ENCODE measurements at regions not wholly inside any gene's neighbourhood (a gene's known extent, or its start where the extent isn't known, plus 50 kb on each side); places are given as distances from the start of the nearest gene placed in this dataset.

DNA sequence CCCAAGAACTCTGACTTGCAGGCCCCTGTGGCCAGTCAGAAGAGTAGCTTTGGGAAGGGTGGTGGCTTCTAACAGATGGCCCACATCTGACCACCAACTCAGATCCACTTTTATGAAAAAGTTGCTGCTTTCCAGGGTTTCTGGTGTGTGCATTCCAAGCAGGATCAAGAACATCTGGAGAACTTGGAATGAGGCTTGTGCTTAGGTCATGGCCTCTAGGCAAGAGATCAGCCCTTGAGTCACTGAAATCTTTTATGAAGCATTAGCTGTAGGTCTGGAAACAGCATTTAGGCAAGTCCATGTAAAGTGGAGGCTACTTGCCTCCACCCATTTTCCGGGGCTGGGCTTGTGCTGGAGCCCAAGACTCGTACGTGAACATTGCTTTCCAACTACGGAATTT lies 433.3 kb downstream of the SH3GL2 start:
- ATAC-seq, result peak in 1 of 2 donors; percentile 77
- intact Hi-C loops (cut with DNase I), result no loop called here
- no peak for DNase-seq

DNA sequence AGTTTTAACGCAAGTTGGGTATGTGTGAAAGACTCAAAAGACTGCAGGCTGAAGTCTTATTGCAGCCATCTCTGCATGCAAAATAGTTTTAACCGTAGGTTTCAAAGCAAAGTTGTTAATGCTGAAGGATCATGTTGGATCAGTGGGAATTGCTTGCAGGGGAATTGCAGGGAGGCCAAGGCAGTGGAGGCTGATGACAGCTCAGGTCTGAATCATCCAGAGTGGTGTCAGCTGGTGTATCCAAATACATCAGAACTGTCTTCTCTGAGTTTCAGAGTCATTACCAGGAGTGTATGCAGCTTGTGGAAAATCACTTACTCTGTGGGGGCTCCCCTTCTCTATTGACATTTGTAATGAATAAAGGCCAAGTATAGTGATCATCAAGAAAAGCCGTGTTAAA lies 435.7 kb downstream of the SH3GL2 start:
- ATAC-seq (peak in 1 of 2 donors; percentile 91), DNase-seq (no peak)
- intact Hi-C loops (cut with DNase I), result no loop called here

DNA sequence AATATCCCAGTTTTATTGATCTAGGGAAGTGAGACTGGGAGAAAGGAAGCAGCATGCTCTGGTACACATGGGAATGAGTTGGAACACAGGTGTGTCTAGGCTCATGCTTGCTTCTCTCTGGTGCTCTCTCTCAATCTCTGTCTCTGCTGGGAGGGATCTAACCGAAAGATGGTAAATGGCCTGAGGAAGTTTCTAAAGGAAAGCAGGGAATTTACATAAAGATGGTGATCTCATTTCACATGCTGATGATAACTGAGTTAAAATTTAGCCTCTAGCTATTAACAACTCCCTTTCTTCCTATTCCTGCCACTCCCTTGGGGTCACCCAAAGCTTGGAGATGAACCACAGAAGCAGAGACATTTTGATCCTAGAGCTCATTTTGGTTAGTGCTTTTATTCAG lies 436.2 kb downstream of the SH3GL2 start:
- intact Hi-C loops (cut with DNase I), result no loop called here
- DNase-seq, result no peak
- ATAC-seq, result no peak

DNA sequence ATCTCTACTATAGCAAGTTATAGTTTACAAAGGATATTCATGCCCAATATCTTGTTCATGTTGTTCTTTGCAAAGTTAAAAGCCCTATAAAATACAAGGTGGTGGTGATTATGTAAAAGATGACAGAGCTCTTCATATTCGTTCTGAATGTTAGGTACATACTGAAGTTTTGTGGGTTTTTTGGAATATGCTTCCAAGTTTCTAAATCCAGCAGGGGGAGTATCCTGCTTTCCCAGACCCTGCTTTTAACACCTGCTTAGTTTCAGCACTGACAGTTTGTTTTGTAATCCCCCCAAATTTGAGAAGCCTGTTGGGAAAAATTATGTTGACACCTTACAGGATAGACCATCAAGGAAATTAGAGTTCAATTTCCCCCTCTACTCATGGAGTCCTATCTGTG lies 438.3 kb downstream of the SH3GL2 start:
- ATAC-seq (no peak), DNase-seq (no peak)
- intact Hi-C loops (cut with DNase I), result no loop called here

DNA sequence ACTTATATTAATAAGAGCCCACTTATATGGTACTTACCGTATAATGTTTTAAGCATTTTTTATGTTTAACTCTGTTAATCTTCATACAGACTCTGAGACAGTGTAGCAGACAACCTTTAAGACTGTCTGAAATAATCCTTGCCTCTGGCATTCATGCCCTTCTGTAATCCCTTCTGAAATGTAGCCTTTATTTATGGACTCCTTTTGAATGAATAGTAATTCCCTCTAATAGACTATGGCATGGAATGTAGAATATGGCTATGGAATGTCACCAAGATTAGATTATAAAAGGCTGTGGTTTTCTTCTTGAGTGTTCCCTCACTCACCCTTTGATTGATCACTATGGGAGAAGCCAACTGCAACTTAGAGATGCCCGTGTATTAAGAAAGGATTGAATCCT lies 439.4 kb downstream of the SH3GL2 start:
- ATAC-seq (no peak), DNase-seq (no peak)
- intact Hi-C loops (cut with DNase I), result no loop called here

DNA sequence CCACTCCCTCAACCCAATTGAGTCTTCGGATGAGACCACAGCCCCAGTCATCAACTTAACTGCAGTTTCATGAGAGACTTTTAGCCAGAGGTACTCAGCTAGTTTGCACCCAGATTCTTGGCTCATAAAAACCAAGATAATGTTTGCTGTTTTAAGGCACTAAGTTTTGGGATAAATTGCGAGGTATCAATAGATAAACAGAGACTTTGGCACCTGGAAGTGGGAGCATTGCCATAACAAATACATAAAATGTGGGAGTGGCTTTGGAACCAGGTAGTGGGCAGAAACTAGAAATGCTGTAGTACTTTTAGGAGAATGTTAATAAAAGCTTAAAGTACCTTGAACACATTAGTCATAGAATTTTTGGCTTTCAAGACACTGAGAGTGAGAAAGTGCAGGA lies 439.8 kb downstream of the SH3GL2 start:
- DNase-seq (no peak), ATAC-seq (no peak)
- intact Hi-C loops (cut with DNase I), result no loop called here

DNA sequence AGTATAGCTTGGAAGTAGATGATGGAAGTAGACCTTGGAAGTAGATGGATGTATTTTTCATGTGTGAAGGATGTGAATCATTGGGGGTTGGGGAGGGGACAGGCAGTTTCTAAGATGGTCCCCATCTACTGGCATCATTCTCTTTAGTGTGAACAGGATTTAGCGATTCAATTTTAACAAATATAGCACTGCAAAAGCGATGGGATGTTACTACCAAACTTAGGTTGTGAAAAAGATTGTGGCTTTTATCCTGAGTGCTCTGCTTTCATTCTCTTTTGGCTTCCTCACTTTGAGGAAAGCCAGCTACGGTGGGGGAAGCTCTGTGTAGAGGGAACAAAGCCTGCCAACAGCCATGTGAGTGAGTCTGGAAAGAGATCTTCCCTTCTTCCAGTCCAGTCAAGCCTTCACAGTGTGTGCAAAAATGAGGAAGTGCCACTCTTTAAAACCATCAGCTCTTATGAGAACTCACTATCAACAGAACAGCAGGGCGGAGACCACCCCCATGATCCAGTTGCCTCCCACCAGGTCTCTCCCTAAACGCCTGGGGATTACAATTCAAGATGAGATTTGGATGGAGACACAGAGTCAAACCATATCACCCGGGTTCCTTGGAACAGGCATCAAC lies 441.4 kb downstream of the SH3GL2 start:
- DNase-seq (no peak), ATAC-seq (no peak)
- intact Hi-C loops (cut with DNase I), result no loop called here

DNA sequence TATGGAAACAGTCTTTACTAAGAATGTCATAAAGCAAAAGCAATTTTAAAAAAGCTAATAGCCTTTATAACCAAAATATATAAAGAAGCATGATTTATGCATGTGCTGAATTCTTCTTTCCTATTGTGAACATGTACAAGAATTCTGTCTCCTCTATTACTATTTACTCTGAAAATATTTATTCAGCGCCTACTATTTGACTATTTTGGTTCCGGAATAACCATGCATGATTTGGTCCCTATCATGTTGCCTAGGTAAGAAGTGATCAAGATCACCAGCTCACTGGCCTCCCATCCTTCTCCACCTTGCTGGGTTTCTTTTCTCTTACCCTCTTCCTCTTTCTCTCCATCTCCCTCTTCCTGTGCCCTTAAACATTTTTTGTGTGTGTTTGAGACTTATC lies 443.8 kb downstream of the SH3GL2 start:
- DNase-seq, result no peak
- no peak for ATAC-seq
- intact Hi-C loops (cut with DNase I), result no loop called here

DNA sequence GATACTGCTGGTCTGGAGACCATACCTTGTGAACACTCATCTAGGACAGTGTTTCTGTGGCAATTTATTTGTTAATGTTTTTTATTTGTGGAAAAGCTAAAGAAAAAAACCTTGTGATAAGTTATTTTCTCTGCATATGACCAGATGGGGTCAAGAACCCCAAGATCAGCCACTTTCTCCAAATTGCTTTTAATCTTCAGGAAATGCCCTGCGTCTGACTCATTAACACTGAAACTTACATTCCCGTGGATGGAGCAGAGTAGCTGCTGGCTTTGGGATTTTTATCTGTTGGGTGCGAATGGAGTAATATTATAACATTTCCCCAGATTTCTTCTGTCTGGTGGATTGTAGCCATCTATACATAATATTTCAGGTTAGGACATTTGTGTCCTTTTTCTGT lies 444.5 kb downstream of the SH3GL2 start:
- intact Hi-C loops (cut with DNase I), result no loop called here
- ATAC-seq (no peak), DNase-seq (no peak)

DNA sequence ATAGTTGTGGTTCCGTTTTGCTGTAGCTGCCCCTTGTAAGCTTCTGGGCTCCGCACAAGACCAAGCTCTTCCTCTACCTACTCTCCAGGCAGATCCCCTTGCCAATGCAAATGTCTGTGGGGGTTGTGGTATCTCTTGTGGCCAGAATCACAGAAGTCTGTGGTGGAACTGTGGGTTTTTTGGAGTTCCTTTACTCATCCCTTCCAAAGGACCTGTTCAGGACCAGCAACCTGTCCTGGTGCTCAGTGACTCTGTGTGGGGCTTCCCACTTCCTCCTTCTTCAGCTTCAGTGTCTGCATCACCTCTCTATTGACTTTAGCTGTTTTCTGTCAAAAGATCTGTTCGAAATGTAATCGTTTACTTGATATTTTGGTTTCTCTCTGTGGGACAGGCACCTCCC lies 441.3 kb upstream of the ADAMTSL1 start:
- intact Hi-C loops (cut with DNase I), result no loop called here
- ATAC-seq (no peak), DNase-seq (no peak)

DNA sequence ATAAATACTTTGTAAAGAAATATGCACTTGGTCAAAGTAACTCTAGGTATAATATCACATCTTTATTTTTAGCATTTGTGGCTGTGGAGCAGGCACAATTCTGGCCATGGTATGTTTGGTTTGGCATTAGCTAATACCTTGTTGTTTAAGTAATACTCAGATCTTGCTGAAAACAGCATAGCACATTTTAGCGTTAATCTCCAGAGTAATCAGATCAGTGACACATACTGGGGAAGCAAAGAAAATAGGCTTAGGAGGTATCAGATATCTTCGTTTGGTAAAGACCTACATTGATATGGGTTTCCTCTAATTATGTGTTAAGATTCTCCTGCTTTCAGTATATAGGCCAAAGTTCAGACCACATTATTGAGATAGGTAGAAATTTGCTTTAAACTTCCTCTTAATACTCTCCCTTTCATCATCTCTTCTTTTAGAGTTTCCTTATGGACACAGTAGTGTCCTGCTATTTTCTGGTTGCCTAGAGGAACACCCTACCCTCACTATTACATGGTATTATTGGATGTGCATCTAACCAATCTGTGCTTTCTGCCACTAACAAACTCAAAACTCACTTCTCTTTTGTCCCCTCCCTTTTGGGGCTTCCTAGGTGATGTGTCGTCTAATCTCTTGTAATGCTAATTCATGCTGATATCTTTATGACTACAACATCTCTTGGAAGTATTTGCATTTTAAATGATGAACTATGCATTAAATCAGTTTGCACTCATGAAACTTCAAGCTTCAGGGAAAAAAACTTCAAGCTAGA lies 437.3 kb upstream of the ADAMTSL1 start:
- intact Hi-C loops (cut with DNase I), result no loop called here

DNA sequence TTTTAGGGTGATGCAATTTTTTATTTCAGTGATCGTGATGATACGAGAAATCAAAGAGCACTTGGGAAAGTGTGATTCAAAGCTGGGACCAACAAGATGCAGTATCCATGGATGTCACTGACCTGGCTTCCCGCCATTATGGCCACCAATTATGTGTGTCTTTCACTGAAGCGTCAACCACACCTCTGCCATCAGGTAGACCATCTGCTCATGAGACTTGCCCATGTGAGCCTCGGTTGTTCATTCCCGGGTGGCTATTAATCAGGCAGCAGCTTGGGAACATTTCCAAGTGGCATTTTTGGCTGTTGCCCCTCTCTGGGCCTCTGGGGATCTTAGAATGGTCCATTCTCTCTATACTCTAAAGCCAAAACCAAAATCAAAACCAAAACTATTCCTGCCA lies 436.0 kb upstream of the ADAMTSL1 start:
- DNase-seq, result no peak
- intact Hi-C loops (cut with DNase I), result no loop called here
- no peak for ATAC-seq

More for the DNA sequence above, 437.3 kb upstream of the ADAMTSL1 start:
- ATAC-seq (no peak), DNase-seq (no peak)

DNA sequence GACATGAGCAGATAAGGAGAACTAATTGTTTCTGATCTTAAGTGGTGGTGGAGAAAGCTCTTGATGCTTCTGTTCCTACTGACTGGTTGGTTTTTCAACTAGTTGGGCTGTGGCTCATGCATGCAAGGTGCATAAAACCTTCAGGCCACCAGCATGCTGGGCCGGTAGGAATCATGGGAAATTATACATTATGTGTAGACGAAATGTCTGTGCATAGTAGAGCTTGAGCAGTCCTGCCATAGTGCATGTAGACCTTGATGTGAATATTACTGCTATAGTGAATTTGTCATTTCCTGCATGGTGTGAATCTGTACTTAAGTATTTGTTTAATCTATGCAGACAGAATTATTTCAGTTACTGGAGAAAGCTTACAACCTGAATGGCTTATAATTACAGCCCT lies 433.6 kb upstream of the ADAMTSL1 start:
- no peak for ATAC-seq
- intact Hi-C loops (cut with DNase I), result no loop called here
- no peak for DNase-seq

DNA sequence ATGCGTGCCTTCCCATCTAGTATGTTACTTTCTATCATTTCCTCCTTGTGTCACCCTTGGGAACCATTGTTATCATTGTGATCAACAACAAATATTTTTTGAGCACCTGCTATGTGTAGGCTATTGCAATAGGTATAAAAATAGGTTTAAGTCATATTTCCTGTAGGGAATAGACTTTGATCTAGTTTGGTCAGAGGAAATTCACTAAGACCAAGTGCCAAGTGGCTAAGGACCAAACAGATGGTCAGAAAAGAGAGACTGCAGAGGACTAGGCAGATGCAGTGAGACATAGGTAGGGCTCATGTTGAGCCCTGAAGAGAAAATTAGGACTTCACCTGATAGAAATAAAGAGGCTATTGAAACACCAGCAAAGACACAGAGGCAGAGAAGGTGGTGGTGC lies 430.0 kb upstream of the ADAMTSL1 start:
- no peak for DNase-seq
- ATAC-seq, result no peak
- intact Hi-C loops (cut with DNase I), result no loop called here

DNA sequence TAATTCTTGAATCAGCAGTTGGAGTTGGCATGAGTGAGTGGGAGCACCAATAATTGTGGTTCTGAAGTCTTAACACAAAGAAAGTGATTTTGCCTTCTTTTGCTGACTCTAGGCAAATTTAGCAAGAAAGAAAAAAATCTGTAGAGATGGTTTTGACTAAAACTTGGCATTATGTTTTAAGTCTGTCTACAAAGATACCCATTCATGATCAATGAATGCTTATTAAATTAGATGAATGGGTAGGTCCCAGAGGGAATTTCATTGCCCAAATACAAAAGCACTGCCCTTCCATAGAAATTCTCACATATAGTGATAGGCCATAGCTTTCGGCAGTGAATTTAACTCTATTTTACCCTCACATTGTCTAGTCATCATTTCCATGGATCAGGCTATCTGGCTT lies 428.6 kb upstream of the ADAMTSL1 start:
- DNase-seq, result no peak
- intact Hi-C loops (cut with DNase I), result no loop called here
- ATAC-seq, result no peak

DNA sequence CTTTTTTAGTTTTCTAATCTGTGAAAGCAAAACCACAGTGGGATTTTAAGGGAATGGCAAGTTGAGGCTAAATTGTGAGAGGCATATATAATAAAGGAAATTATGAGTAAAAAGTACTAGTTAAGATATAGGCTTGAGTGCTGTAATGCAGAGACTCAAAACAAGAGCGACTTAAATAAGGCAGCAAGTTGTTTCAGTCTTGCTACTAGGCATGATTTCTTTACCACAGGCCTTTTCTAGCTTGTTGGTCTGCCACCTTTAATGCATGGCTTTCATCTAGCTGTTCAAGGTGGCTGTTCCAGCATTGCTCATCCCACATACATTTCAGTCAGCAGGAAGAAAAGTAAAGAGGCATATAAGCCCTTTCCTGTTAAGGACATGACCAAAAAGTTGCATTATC lies 427.9 kb upstream of the ADAMTSL1 start:
- intact Hi-C loops (cut with DNase I), result no loop called here
- DNase-seq (no peak), ATAC-seq (no peak)

DNA sequence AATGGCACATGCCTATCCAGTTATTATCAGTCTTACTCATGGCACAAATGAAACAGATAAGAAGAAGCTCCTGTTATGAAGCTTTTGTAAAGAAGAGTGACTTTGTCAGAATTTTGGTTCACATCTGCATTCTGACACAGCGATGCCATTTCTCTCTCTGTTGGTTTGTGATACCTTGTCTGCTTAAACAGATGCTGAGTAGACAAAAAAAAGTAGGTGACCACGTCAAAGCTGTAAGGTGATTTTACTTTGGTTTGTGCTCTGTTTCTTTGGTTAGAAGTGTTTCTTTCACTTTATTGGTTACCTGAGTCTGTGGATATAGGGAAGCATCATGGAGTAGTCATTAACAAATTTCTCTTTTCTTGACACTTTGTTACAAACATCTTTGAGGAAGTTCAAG lies 422.3 kb upstream of the ADAMTSL1 start:
- ATAC-seq (no peak), DNase-seq (no peak)
- intact Hi-C loops (cut with DNase I), result no loop called here

DNA sequence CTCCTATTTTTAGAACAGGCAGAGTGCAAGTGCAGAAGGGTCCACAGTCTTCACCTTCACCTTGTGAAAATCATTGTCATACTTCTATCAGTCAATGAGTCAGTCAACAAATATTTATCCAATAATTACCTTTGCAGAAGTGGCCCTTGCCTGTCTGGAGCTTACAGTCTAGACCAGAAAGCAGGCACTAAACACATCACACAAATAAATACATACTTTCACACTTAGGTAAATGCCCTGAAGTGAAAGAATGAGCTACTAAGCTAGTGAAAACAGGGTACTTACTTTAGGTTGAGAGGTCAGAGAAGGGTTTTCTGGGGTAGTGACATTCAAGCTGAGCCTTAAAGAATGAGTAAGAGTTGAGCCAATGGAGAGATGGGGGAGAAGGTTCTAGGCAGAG lies 421.9 kb upstream of the ADAMTSL1 start:
- DNase-seq, result no peak
- intact Hi-C loops (cut with DNase I), result no loop called here
- ATAC-seq, result no peak

DNA sequence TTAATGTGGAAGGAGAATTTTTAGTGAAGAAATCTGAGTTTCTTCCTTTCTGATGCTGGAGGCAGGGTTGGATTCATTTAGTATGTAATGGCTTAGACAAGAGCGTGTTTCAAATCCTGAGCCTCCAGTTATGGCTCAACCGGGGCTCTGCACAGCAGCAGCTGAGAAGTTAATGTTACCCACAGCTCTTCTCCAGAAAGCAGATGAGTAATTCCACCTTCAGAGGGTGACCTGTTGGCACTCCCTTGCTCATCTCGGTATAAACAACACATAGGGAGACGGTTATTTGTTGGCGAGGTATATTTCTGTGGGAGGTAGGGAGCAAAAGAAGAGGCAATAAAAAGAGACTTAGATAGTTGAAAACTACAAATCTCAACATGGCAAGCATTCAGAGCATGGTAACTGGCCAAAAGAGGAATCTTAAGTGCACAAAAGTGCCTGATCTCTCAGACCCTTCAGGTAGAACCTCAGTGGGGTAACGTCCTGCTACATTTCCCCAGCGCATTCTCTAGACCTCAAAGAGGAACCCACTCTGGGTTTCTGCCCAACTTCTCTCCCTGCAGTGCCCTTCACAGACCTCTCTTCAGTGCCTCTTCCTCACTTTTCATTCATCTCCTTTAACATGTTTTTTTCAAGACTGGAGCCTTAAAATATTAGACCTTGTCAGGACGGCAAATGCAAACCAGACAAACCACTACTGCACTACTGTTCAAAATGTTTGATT lies 417.5 kb upstream of the ADAMTSL1 start:
- no peak for DNase-seq
- ATAC-seq, result peak in 1 of 2 donors; percentile 82
- intact Hi-C loops (cut with DNase I), result no loop called here

DNA sequence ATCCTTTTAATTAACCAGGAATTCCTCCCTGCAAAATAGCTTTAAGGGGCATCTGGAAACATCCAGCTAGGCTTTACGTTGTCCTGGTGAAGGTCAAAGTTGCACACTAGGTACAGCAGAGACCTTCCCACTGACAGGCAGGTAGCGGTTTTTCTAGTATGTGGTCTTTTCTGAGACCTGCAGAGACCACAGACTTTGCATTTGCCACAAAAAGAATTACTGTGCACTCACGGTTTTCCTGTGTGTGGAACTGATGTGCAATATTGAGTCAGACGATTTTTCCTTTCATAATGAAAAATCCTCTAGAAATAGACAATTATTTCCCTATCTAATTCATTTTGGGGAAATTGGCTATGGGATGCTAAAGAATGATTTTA lies 417.0 kb upstream of the ADAMTSL1 start:
- intact Hi-C loops (cut with DNase I), result no loop called here
- ATAC-seq (no peak), DNase-seq (no peak)
